Bronchial epithelial cell (primary cell): ENCODE measurements at regions not wholly inside any gene's neighbourhood (a gene's known extent, or its start where the extent isn't known, plus 50 kb on each side); places are given as distances from the start of the nearest gene placed in this dataset.

Experiments
- DNase-seq: peaks from one replicate; pipeline ENCODE4 v3.0.0-alpha.2; 2010; ENCODE audit warnings: low read depth
- FAIRE-seq: peaks from 2 replicates; lab custom pipeline; 2011; peaks lifted over from hg19 to GRCh38; lab: Jason Lieb, UNC
- H3K27me3 ChIP-seq: 2 replicates; pipeline ENCODE4 v1.5.1; 2011; ENCODE audit warnings: low read length; ENCODE audit not compliant: control insufficient read depth, insufficient read depth
- H3K36me3 ChIP-seq: 2 replicates; pipeline ENCODE4 v1.5.1; 2011; ENCODE audit warnings: low read length; ENCODE audit not compliant: control insufficient read depth, insufficient read depth
- H3K4me3 ChIP-seq: 2 replicates; pipeline ENCODE4 v1.5.1; 2011; ENCODE audit warnings: mild to moderate bottlenecking, low read depth, low read length, control low read depth
- CTCF ChIP-seq: IDR thresholded peaks from 2 replicates; pipeline ENCODE4 v1.5.1; 2011; ENCODE audit warnings: mild to moderate bottlenecking, moderate library complexity, low read length, control low read depth, inconsistent platforms; ENCODE audit not compliant: insufficient read depth, severe bottlenecking

DNA sequence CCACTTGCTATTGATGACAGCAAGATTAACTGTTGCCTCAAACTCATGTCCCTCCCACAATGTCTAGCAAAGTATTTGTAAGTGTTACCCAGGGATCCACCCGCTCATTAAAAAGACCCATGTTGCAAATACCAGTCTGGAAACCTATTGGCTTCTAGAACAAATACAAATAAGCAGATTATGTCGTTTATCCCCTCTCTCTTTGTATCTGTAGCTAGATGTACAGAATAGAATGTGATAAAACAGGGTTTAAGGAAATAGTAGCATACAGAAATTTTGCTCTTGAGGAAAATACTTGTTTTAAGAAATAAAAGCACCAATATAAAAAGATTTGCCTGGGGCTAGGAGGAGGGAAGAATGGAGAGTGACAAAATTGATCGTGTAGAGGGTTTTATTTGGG is 142.7 kb upstream of the ZIC3 start:
- no peak for FAIRE-seq
- DNase-seq, result no peak
- no peaks in the 10 kb centered on the region for H3K36me3 ChIP-seq
- H3K4me3 ChIP-seq, result no peak overlapping the region
- peaks cover 18% of the 10 kb centered on the region for H3K27me3 ChIP-seq
- no peak for TF ChIP-seq CTCF

DNA sequence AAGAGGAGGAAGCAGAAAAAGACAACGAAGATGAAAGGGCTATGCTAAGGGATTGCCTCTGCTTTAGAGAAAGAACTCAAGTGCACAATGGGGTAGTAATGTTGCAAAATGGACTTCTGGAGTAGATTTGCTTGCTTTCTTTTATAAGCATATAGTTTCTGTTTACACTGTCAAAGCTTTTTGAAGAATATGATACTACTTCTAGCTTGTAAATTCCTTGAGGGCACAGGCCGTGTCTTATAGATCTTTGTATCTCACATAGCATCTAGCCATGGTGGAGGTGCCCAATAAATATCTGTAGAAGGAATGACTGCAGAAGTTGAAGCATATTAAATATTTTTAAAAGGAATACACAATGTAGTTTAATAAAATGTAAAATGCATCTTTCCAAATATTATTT is 147.8 kb upstream of the ZIC3 start:
- Histone ChIP-seq H3K4me3 (no peak overlapping the region), H3K27me3 (no peaks in the 10 kb centered on the region), H3K36me3 (no peaks in the 10 kb centered on the region)
- FAIRE-seq (no peak), DNase-seq (no peak)
- no peak for TF ChIP-seq CTCF

DNA sequence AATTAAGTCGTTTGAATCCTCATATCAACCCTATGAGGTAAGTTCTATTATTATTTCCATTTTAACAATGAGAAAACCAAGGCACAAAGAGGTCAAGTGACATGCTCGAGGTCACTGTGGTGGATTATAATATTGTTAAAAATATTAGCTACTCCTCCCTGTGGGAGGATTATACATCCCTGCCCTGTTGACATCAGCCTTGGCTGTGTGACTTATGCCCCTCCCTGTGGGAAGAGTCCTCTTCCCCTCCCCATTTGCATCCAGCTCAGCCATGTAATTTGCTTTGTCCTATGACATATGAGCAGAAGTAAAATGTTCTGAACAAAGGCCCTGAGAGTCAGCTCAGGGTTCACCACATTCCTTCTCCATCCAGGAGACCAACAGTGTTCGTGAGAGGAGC is 152.7 kb upstream of the ZIC3 start:
- H3K36me3 ChIP-seq, result no peaks in the 10 kb centered on the region
- FAIRE-seq (no peak), DNase-seq (no peak)
- H3K4me3 ChIP-seq, result no peak overlapping the region
- TF ChIP-seq CTCF, result no peak
- H3K27me3 ChIP-seq, result no peaks in the 10 kb centered on the region

GRCh38 chrX:137405449-137406140 is 160.3 kb upstream of the ZIC3 start:
- Histone ChIP-seq H3K4me3 (no peak overlapping the region), H3K36me3 (no peaks in the 10 kb centered on the region), H3K27me3 (no peaks in the 10 kb centered on the region)
- DNase-seq, result no peak
- no peak for TF ChIP-seq CTCF
- FAIRE-seq, result no peak

DNA sequence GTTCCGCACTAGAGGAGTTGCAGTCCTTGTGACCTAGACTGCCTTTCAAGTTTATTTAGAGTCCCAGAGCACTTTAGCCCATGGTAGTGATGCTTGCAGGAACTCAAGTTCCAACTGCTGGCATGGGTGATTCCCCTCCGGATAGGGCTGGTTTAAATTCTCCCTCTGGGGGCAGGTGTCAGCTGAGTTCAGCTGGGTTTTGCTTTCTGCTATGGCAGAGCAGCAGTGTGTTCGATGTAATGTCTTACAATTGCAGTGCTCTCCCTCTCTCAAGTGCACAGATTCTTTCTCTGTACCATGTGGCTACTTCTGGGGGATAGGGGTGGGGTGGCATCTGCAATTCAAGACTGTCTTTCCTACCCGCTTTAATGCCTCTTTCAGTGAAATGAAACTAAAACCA is 164.8 kb upstream of the ZIC3 start:
- TF ChIP-seq CTCF, result no peak
- DNase-seq (no peak), FAIRE-seq (no peak)
- no peak overlapping the region for H3K4me3 ChIP-seq
- H3K36me3 ChIP-seq, result no peaks in the 10 kb centered on the region
- no peaks in the 10 kb centered on the region for H3K27me3 ChIP-seq

- FAIRE-seq, result no peak
These were observed 178.3 kb upstream of the ZIC3 start for GRCh38 chrX:137387646-137388045.

More at GRCh38 chrX:137387646-137388045, 178.3 kb upstream of the ZIC3 start:
- H3K27me3 ChIP-seq, result no peaks in the 10 kb centered on the region
- H3K36me3 ChIP-seq, result no peaks in the 10 kb centered on the region
- DNase-seq, result no peak
- H3K4me3 ChIP-seq, result no peak overlapping the region
- TF ChIP-seq CTCF, result no peak
